TTC549 (cell line): ENCODE measurements at regions not wholly inside any gene's neighbourhood (a gene's known extent, or its start where the extent isn't known, plus 50 kb on each side); places are given as distances from the start of the nearest gene placed in this dataset.

ENCODE experiments used
- FAIRE-seq: peaks from 2 replicates; lab custom pipeline; 2012; peaks lifted over from hg19 to GRCh38; lab: Jason Lieb, UNC

DNA sequence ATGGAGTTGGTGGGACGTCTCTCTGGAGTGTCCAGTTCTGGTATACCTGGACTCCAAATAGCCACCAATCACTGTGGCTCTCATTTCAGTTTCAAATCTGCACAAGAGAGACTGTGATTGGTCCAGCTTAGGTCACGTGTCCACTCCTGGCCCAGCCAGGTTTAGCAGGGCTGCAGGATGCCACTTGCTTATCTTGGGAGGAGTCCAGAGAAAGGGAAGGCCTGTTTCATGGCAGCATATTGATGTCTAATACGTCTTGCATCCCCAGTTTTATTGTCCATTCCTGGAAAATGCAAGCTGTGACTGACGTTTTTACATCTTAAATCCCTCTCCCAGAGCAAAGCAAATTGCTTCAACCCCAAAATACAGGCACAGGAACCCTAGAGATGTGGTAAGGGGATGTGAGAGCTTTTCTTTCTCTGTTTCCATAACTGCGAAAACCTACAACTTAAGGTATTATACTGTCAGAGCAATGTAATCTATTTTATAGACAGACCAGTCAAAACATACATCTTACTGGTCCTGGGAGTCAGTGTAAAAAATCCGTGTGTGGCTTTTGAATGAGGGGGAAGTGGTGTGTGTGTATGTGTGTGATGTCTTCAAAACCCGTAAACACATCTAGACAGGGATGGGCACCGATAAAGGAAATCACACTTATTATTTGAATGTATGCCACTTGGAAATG lies 274.4 kb downstream of the TLE3 start:
- FAIRE-seq: no peak

DNA sequence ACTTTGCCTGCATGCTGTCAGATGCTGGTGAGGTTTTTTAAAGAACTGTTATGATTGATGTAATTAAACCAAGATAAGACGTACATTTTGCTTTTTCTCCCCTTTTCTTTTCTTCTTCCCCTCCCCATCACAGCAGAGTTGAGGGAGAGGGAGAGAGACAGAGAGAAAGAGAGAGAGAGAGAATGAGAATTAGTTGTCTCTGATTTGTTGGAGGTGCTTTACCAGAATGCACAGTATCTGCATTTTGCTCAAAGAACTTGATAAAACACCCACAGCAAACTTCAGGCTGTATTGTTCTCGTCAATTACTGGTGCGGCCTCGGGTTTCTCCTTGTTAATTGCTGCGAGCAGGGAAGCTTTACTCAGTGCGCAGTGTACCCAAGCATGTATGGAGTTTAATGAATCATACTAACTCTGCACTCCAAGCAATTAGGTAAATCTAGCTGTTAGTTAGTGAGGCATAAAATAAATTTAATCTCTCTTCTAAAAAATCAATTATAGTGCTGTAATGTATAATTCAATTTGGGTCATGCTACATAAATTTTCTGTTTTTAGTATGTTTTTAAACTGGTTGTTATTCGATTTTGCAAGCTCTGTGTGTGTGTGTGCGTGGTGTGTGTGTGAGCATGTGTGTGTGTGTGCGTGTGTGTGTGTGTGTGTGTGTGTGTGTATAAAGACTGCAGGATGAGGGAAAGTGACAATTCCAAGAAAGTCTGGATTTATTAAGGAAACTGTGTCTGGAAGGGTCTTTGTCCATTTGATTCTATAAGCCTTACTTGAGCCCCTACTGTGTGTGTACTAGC lies 273.4 kb downstream of the TLE3 start:
- no peak for FAIRE-seq

DNA sequence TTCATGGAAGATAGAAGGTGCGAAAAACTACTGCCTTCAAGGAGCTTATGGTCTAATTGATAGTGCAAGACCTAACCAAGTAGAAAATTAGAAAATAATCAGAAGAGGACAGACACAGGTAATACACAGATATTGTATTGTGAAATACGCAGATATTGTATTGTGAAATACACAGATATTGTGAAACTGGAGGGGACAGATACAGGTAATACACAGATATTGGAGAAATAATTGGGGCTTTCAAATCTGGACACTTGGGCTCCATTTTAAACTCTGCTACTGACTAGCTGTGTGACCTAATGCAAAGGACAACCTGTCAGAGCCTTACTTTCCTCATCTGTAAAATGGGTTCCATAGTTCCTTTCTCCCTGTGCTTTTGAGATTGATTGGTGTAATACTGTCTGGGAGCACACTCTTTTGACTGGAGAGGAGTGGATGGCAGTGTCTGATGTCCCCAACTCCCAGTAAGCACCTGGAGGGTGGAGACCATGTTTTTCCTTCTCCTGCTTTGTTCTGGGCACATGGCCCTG lies 272.8 kb downstream of the TLE3 start:
- FAIRE-seq: no peak

DNA sequence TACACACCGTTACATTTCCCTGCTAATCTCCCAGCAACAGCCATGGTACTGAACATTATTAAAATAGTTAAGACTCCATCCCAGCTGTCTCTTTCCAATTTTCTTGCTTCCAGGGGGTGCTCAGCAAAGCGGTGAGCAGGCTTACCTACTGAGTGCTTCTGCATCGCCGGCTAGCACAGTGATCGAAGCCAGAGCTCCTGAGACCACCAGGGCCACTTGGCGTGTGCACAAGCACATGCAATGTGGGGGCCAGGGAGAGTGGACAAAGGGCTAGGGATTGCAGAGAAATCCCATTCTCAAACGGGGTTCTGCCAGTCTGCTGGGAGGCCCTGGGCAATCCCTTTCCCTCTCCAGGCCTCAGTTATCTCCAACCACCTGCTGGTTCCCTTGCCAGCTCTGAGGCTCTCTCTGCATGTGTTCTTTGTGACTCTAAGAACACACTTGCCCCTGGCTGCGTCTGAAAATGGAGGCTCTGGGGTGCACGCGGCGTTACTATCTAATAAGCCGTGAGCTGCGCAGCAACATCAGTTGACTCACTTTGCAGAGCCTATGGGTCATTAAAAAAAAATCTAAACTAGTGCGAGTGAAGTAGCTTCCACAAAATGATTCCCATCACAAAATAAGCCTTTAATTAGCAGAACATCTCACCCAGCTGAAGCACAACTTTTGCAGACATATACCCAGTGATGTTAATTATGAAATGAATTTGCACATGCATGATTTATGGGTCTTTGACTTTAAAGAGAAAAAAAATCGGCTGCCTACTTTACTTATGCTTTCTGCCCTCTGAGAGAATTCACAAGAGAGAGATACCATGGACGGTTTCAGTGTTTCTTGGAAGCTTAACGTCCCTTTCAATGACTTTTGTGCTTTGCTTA lies 271.5 kb downstream of the TLE3 start:
- FAIRE-seq: no peak

DNA sequence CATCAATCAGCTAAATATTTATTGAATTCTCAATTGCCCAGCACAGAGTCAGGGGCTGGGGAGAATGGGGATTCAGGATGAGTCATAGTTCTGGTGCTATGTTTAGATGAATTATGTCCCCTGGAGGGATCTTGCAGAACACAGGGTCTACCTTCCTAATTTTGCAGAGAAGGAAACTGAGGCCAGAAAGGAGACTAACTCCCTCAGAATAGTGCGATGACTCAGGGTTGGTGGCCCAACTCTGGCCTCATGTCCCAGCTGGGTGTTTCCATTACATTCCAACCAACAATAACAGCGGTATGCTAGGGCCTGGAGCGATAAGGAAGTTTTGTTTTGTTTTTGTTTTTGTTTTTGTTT lies 270.9 kb downstream of the TLE3 start:
- no peak for FAIRE-seq

DNA sequence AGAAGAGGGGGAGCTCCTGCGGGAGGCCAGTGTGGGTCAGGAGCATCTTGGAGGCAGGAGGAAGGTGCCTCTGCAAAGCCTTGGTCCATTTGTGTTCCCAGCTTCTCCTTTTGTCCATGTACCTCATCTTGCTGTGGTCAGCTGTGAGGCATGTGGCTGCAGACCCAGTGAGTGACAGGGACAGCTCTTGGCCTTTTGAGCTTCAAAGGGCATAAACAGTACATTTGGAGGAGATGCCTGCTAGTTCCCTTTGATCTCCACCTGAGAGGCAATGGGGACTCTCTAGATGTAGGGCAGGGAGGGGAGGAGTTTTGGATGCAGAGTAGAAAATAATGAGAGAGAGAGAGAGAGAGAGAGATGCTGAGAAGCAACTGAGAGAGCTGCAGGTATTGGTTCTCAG lies 270.0 kb downstream of the TLE3 start:
- FAIRE-seq: no peak

DNA sequence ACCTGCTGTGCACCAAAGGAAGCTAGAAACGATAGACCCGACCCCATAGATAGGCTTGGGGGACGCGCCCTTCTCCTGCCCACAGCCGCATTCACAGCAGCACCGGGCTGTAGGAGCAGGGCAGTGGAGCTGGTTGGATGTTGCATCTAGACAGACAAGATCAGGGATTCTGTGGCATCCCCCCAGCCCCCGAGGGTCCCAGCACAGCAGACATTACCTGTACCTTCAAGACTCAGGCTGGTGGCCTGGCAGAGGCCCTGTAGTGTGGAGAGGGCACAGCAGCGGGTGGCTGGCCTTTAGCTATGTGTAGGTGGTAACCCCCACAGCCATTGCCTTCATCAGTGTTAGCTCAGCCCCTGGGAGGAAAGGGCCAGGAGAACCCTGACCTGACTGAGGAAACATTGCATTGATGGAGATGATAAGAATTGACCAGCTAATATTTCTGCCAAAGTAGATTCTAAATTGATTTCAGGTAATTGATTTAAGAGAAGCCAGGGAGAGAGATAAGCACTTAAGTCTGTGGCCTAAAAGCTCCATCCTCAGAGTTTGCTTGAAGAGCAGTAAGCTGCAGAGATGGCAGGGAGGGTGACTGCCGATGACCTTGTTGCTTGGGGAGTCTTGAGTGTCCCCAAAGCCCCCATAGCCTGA lies 269.4 kb downstream of the TLE3 start:
- FAIRE-seq: no peak

DNA sequence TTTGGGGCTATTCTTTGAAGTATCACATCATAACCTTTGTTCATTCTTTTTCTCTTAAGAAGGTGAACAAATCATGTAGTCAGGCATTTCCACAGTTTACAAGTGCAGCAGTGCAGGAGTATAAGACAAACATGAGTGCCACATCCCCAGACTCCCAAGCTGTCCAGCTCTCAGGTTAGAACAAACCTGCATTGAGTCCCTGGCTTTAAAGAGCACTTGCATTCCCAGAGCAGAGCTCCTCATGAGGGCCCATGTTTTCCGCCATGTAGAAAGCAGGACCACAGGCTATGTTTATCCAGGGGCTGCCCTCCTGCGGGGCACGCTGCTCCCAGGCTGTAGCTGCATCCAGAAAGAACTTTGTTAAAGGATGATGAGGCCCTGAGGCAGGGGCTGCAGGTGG lies 267.7 kb downstream of the TLE3 start:
- FAIRE-seq: no peak

DNA sequence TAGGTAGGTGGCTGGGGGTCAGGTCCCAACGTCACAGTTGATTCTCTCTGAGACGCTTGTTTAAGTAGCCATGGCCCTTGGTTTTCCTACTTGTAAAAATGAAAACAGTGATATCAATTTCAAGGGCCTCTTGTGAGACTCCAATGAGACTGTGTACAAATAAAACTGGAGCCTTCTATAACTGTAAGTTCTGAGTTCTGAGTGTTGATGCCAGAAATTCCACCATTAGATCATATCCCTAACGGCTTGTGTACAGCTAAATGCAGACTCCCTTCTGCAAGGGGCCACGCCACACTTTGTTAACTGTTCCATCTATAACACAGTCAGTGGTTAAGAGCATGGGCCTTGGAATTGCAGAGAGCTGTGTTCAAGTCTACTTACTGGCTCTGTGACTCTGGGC lies 267.3 kb downstream of the TLE3 start:
- FAIRE-seq: no peak

DNA sequence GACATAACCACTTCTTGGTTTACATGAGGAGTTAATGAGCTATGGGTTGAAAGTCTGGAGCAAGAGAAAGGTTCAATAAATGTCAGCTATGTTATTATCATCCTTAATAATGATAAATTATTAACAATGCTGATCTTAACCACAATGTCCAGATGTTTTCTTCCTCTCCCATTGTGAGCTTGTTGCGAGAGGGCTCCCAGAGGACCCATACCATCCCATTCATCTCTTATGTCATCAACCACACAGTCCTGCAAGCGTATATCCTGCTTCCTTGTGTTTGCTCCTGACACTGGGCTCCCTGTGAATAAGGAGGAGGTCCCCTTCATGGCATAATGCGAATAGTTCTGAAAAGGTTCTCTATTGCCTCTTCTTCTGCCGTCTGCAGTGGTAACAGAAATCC lies 266.8 kb downstream of the TLE3 start:
- FAIRE-seq: no peak

DNA sequence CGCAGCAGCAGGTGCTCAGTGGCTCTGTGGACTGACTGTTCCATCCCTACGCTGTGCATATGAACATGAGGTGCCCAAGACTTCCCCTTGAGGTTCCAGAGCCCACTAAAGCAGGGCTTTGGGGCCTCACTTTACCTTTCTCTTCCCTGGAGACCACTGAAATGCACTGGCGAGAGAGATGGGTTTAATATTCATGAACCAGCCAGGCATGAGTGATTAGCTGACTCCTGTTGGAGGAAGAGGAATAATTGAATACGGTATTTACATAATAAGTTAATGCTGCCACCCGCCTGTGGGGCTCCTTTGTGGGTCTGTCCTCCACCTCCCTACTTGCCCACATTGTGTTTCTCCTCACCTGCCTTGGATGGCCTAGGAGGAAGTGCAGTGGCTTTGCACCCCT lies 263.4 kb downstream of the TLE3 start:
- FAIRE-seq: no peak

DNA sequence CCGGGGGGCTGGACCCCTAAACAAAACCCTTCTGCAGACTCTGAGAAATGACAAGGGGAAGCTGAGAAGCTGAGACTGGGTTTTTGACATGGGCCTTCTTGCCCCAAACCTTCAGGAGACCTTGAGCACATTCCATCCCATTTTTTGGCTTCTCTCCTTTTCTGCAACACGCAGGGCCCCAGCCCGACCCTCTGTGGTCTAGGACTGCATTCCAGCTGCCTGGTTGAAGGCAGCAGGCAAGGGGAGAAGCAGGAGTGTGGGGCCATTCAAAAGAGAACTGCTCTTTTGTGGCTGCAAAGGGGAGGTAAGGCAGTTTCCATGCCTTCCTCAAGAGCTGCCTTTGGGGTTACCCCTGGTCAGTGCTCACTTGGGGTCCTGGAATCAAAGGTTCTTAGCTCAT lies 263.0 kb downstream of the TLE3 start:
- no peak for FAIRE-seq

DNA sequence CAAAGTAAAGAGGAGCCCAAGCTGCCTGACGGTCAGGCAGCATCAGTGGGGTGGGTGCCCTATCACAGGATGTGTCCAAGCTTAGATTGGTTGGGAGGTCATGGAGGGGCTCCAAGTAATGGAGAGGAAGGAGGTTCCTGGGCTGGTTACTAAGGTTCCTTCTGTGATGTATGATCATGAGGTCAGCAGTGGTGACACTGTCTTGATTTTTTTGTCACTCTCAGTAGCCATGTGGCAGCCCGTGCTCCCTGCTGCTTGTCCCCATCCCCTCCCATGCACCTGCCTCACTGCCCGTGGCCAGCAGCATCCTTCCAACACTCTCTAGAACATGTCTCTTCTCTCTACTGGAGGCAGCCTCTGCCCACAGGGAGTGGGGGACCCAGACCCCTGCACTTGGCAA lies 261.7 kb downstream of the TLE3 start:
- FAIRE-seq: no peak

DNA sequence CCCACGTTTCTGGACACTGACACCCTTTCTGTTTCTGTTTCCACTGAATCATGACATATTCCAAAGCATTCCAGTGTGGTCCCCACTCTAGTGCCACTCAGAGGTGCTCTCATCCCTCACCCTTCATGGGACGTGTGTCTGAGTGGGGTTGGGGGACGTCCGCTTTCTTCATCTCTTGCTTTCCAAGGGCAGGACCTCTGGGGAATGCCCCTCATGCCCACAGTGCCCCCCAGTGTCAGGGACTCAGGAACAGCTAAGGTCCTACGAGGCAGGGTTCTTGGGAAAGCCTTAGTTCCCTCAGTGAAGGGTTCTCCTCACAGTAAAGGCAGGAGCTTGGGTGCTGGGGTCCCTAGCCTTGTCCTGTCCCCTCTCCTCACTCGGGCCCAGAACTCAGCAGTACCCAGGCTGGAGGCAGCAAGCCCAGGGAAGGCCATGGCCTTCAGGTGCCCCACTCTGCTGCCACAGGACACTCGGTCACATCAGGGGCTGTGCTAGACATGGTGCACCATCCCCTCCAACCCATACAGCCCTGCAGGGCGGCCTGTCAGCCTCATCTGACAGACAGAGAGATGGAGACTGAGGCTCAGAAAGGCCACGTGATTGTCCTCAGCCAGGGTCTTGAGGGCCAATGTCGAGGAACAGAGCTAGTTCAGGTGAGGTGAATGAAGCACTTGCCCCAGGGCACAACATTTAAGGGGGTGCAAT lies 261.0 kb downstream of the TLE3 start:
- no peak for FAIRE-seq

DNA sequence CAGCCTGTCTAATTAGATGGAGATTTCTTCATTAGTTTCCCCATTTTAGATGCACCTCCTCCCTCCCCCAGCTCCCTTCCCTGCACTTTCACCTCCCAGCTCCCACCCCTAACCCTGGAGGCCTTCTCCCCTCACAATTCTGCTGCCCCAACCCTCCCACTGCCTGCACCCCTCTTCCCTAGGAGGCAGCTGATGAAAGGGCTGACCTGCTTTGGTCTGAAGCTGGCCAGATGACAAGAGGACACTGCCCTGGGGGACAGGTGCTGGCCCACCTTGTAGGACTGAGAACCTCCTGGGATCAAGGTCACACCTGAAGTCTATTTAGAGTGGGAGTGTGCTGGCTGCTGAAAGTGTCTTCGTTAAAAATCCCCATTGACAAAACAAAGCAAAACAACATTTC lies 259.4 kb downstream of the TLE3 start:
- no peak for FAIRE-seq

DNA sequence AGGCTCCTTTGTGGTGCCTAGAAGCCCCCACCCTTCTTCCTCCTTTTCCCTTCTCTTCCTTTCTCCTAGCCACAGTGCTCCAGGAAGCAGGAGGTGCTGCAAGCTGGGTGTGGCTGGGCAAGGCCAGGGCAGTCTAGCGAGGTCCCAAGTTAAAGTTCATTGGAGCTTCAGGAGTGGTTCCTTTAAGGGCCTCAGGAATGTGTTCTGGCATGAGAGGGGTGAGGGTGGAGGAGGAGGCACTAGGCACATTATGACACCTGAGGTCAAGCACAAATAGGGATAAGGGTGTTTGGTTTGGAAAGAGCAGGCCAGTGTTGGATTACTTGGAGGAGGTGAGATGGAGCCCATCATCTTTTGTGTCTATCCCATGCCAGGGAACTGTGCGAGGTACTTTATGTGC lies 258.7 kb downstream of the TLE3 start:
- no peak for FAIRE-seq

DNA sequence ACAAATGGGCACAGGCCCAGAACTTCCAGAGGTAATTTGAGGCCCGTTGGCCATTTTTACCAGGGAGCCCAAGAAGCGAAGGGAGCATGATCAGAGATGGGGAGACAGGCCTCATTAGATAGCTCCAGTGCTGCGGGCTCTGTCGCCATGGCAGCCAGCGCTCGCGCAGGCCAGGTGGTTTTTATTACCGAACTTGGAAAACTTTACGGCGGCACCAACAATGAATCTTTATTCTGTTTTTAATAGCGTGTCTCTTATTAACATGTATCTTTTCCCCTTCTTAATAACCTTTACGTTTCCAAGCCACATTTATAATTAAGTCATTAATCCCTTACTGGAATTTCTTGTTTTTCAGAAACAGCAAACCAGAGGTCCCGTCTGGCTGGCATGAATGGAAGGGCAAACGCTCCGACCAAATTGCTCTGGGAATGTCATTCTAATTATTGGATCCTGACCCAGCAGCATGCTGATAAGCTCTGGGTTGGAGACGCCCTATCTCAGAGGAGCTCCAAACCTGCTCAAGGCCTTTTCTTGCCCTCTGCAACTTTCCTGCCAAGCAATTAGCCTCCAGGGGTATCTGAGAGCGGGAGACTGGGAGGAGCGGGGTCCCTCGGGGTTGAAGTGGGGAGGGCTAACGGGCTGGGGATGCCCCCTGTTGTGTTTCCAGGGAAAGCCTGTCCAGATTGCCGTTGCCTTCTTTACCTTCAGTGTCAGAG lies 256.4 kb downstream of the TLE3 start:
- no peak for FAIRE-seq

DNA sequence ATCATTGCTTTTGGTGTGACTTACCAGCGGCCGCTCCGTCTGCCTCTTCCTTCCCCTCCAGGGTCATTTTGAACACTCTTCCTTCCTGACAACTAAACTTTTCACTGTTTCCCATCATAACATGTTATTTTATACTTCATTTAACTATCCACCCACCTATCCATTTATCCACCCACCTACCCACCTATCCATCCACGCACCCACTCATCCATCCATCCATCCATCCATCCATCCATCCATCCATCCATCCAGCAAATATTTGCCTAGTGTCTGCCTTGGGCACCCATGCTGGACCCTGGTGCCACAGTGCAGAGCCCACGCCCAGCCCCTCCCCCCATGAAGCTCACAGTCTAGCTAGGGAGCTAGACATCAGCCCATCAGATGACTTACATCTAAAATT lies 254.9 kb downstream of the TLE3 start:
- FAIRE-seq: no peak

DNA sequence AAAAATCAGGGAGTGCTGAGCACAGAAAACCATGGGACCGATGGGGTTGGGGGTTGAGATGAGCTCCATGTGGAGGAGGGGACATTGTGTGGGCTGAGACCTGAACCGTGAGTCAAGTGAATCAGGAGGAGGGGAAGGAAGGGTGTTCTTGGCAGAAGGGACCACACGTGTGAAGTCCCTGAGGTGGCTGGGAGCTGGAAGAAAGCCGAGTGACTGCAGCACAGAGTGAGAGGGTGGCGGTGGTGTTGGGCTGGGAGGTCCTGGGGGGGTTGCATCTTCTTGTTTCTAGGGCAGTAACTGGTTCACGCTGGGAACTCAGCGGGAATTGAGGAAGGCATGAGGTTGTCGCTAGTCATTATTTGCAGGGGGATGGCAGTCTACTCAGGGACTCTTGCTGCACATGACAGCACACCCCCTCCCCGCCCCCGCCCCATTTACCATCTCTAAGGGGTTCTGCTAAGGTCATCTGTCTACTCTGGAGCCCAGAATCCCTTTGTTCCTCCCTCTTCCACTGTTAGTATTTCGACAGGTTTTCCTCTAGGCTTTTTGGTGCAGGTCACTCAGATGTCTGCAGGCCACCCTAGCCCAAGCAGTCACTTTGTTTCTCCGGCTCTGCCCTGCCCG lies 254.3 kb downstream of the TLE3 start:
- no peak for FAIRE-seq

DNA sequence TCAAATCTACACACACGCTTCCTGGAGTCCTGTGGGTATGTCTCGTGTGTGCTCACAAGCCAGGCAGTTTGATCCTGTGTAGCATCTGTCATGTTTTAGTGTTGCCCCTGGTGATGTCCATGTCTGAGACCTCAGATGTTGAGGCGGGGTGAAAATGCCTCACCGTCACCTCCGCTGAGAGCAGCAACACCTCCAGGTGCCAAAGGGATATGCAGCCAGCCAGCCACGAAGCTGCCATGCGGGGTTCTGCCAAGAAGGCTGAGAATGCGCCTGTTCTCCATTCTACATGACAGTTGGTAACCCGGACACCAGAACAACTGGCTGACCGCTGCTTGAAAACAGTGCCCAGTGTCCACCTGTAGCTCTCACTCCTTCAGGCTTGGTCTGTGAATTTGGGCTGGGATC lies 253.8 kb downstream of the TLE3 start:
- FAIRE-seq: no peak

DNA sequence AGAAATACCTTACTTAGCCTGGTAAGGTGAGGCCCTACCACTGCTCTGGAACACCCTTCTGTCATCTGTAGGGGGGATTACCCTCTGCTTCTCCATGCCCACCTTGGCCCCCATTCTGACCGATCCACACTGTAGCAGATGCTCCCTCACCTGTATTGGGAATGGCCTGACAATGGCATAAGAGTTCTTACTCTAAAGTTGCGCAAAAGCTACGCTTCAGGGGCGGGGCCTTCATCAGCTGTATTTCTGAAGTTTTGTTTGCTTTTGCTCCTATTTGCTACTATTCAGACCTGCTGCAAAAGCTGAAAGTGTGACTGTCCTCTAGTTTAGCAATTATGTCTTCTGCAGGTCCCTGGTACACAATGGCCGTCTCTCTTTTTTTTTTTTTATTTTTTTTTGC lies 252.6 kb downstream of the TLE3 start:
- FAIRE-seq: no peak
